HG02763 (cell line): ENCODE measurements at regions not wholly inside any gene's neighbourhood (a gene's known extent, or its start where the extent isn't known, plus 50 kb on each side); places are given as distances from the start of the nearest gene placed in this dataset.

Experiments
- ATAC-seq: cut with Tn5 transposase; IDR thresholded peaks from one replicate; pipeline ENCODE4 v1.9.1; 2021; ENCODE audit warnings: mild to moderate bottlenecking, moderate library complexity; ENCODE audit not compliant: unreplicated experiment

- no peak for ATAC-seq
Observed at GRCh38 chr22:47658182-47658581, 895.7 kb downstream of the TBC1D22A start.

GRCh38 chr22:47657224-47657623, 894.8 kb downstream of the TBC1D22A start:
- ATAC-seq: no peak

- ATAC-seq: no peak
Observed at GRCh38 chr22:47656806-47657205, 894.4 kb downstream of the TBC1D22A start.

GRCh38 chr22:47655930-47656329, 893.5 kb downstream of the TBC1D22A start:
- ATAC-seq: no peak

GRCh38 chr22:47654922-47655491, 892.6 kb downstream of the TBC1D22A start:
- ATAC-seq: no peak

GRCh38 chr22:47653921-47654320, 891.5 kb downstream of the TBC1D22A start:
- no peak for ATAC-seq

GRCh38 chr22:47651216-47651987, 889.0 kb downstream of the TBC1D22A start:
- ATAC-seq: no peak

GRCh38 chr22:47647720-47648119, 885.3 kb downstream of the TBC1D22A start:
- ATAC-seq: no peak

- ATAC-seq: no peak
Observed at GRCh38 chr22:47647181-47647580, 884.7 kb downstream of the TBC1D22A start.

GRCh38 chr22:47645923-47646322, 883.5 kb downstream of the TBC1D22A start:
- ATAC-seq: no peak

GRCh38 chr22:47645450-47645914, 883.0 kb downstream of the TBC1D22A start:
- ATAC-seq: no peak

- no peak for ATAC-seq
Observed at GRCh38 chr22:47634347-47634746, 871.9 kb downstream of the TBC1D22A start.

- no peak for ATAC-seq
Observed at GRCh38 chr22:47633111-47633510, 870.7 kb downstream of the TBC1D22A start.

- no peak for ATAC-seq
Observed at GRCh38 chr22:47632701-47633100, 870.3 kb downstream of the TBC1D22A start.

GRCh38 chr22:47631571-47632102, 869.2 kb downstream of the TBC1D22A start:
- ATAC-seq: no peak

- ATAC-seq: no peak
Observed at GRCh38 chr22:47630741-47631534, 868.5 kb downstream of the TBC1D22A start.

GRCh38 chr22:47629791-47630655, 867.6 kb downstream of the TBC1D22A start:
- no peak for ATAC-seq

GRCh38 chr22:47629273-47629711, 866.8 kb downstream of the TBC1D22A start:
- ATAC-seq: no peak

- ATAC-seq: no peak
Observed at GRCh38 chr22:47628477-47629272, 866.2 kb downstream of the TBC1D22A start.
